ENCODE measurements at regions not wholly inside any gene's neighbourhood (a gene's known extent, or its start where the extent isn't known, plus 50 kb on each side); places are given as distances from the start of the nearest gene placed in this dataset.

- no peak for TF ChIP-seq POLR2A (IDR thresholded peaks at IDR 0.05)
- no peak for TF ChIP-seq CTCF (IDR thresholded peaks at IDR 0.05)
Measured at GRCh38 chr4:151942971-151943370, 182.2 kb upstream of the GATB start.
